HG03520 (cell line): ENCODE measurements at regions not wholly inside any gene's neighbourhood (a gene's known extent, or its start where the extent isn't known, plus 50 kb on each side); places are given as distances from the start of the nearest gene placed in this dataset.
"Not testable (repeated sequence)": the region's sequence is repeated elsewhere in the genome, so short reads cannot be mapped to it uniquely, and the experiment has no call there.

ENCODE experiments used
- ATAC-seq: cut with Tn5 transposase; IDR thresholded peaks from one replicate; pipeline ENCODE4 v1.9.1; 2021; ENCODE audit warnings: mild to moderate bottlenecking, moderate library complexity; ENCODE audit not compliant: unreplicated experiment

DNA sequence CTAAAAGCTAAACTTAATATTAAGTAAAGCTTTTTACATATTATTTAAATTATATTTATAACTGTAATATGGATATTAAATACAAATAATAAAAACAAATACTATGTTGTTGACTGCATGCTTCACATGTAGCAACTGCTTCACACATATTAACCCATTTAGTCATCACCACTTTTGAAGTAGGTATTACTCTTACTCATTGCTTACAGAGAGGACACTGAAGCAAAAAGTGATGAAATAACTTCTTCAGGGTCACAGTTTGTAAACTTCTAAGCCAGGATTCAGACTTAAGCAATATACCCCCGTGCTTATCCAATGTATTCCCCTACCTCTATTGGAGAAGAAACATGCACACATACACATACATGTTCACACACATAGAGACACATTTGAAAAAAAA is 166.6 kb downstream of the DKK2 start:
- ATAC-seq, result no peak

DNA sequence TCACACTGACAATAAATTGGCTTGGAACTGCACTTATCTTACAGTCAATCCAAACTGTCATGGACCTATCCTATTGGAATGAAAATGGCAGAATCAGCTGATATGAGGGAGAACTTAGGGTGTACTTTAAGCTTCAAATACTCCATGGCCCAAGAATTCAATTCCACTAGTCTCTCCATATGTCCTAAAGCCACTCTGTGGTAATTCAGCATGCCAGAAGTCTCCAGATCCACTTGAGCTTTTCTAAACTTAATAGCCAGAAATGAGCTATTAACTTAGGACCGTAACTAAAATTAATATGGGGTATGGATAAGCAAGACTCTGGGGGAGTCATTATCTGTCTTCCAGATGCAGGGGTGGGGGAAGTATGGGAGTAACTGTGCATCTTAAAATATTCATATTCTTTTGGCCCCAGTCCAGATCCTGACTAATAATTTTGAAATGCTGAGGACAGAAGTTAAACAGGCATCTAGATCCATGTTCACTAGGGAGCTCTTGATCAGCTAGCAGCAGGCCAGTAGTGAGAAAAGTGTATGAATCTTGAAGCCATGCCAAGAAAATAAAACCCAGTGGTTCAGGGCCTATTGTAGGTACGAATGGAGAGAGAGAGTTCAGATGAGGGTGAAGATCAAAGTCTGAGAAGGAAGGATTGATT is 167.6 kb downstream of the DKK2 start:
- ATAC-seq, result no peak

DNA sequence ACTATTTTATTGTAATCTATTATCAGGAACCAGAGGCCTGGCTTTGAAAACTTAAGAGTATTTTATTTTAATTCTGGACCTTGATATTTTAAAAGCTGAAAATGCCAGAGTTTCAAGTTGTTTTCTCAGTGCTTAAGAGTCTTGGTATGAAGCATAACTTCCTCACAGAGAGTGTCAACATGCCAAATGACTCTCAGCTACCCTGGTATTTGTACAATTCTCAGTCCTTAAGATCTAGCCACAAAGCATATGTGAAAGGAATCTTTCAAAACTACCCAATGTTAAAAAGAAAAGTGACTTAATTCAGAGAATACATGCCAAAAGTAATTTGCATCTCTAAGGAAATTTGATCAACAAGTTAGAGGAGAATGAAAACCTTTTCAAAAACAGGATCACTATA is 171.9 kb downstream of the DKK2 start:
- ATAC-seq, result no peak

DNA sequence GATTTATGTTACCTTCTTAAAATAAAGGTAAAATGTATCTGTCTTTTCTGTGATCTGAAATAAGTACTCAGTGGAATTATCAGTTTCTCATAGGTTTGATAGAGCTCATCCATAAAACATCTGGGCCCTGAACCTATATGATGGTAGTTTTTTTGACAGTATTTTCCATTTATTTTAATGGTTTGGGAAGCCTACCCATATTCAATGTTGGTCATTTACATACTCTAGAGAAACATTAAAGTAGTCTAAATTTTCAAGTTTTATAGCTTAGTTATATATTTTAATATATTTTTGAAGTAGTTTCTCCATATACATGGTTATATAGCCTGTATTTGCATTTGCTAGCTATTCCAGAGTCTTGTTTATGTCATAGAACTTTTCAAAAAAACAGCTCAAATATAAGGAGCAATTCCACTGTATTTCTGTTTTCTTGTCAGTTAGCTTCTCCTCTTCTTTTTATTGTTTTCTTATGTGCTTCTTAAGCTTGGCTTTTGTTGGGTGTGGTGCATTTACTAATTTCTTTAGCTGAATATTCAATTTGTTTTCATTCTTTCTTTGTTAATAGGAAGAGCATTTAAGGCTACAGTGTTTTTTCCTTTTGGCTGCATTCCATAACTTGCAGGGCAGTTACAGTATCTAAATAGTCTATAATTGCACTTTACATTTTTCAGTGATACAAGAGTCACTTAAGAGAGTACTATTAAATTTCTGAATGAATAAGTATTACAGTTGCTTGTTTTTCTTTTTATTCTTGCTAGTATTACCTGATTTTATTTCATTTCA is 181.4 kb downstream of the DKK2 start:
- no peak for ATAC-seq

DNA sequence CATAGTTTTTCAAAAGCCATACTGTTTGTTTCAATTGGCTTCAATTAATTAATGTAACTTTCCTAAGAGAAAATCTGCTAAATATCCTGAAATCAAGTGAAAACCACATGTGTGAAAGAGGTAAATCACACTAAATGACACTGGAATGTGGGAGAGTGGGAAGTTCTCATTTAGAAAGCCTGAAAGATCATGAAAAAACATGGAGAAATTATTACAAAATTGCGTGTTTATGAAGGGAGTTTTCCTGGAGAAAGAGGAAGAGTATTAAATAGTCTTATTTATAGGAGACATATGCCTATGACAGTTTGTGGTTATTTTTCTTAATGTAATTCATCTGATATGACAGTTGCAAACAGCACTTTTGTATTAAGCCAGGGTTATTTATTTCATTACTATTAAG is 183.7 kb downstream of the DKK2 start:
- no peak for ATAC-seq

DNA sequence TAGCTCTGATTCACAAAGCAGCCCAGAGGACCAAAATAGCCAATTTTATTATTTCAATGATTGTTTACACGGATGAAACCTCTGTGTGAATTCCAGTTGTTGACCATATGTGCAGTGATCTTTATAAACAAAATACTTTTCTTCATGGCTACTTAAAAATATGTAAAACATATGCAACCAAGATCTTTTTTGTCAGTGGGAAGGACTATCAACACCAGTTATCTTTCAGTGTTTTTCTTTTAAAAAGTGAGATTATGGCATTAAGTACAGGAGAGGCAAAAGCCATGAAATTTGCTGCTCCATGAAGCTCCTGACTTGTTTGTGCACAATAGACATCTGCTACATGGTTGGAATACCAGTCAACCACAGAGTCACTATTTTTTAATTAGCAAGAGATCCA is 184.4 kb downstream of the DKK2 start:
- ATAC-seq, result no peak

DNA sequence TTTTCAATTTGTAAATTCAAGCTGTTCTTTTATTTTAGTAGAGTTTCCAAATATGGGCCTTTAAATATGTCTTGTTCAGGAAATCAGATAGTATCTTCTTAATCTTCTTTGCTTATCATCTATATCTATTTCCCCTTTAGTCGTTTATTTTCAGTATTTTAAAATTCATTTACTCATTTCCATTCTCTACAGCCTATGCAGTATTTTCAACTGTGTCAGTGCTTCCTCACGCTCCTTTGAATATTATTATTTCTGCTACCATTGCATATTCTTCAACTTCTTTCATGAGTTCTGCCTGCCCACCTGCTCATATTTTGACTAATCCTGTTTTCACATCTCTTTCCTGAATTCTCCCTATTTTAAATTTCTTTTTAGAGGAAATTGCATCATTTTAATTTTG is 185.4 kb downstream of the DKK2 start:
- ATAC-seq, result no peak

DNA sequence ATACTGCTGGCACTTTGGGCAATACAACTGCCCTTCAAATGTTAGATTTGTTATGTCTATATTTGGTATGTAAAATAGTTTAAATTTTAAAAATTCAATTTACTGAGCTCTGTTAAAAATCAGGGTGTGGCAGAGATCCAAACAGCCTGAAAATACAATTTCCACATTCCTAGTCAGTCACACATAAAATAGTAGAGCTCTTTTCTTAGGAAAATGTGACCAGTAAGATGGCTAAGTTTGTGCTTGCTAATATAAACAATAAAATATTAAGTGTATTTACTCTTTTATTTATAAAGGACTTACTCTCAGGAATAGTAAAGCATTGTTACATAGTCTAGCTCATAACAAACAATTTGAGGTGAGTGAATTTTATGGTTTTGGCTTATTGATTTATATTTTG is 200.2 kb downstream of the DKK2 start:
- ATAC-seq, result no peak

DNA sequence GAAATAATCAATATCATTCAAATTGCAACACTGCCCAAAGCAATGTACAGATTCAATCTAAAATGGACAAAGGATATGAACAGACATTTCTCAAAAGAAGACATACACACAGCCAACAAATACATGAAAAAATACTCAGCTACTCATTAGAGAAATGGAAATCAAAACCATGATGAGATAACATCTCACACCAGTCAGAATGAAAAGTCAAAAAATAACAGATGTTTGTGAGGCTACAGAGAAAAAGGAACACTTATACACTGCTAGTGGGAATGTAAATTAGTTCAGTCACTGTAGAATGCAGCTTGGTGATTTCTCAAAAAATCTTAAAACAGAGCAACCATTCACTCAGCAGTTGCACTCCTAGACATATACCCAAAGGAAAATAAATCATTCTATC is 205.2 kb downstream of the DKK2 start:
- ATAC-seq, result no peak

DNA sequence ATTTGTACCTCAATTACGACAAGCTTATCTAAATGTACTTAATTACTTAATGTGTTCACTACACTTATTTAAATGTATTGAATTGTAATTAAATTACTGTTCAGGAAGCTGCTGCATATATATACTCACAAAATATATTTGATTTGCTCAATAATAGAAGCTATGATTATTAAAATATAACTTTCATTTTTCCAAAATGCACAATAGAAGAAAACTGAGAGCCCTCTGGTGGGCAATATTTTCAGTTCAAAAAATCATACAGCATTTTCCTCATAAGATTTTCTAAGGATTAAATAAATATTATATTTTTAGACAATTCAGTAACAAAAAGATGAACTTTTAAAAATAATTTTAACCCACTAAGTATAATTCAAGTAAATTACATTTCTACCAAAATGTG is 217.3 kb downstream of the DKK2 start:
- no peak for ATAC-seq

DNA sequence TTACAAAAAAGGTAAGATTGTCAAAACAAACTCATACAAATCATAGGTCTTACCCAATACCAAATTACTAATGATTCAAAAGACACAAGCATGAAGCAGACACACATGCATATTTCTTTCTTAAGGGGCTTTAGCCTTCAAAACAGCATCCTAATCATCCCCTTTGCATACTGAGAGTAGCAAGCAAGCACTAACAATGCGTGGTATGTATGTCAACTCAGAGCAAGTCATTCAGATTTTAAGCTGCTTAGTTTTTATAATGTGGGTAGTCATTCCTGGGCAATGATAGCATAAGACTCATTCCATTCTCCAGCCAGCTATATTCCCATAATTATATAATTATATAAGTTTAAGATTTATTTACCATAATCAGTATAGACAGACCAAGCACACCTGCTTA is 219.6 kb downstream of the DKK2 start:
- no peak for ATAC-seq

DNA sequence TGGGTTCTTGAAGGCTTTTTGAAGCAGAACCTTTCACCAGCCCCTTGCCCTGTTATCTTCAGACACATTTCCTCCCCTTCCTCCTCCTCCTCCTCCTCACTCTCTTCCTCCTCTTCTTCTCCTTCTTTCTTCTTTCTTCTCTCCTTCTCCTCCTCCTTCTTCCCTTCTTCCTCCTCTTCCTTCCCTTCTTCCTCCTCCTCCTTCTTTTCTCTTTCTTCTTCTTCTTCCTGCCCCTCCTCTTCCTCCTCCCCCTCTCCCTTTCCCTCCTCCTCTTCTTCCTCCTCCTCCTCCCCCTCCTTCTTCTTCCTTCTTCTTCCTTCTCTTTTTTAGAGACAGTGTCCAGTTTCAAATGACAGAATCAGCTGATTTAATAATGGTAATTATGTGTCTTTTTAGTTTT is 226.0 kb downstream of the DKK2 start:
- ATAC-seq, result no peak

DNA sequence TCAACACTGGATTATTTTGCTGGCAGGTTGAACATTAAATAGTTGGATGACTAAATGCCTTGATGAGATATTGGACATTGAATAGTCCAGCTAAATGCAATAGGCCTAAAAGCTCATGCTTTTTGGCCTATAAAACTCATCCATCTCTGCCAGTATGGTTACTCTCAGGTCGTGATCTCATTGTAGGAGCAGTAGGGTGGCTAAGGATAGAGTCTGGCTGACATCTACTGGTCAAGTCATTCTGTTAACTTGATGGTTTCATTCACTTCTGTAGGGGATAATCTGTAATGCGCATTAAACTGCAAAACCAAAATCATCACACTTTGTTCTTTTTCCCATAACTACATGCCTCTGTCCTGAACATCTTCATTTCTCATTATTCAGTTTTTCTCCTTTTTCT is 227.0 kb downstream of the DKK2 start:
- ATAC-seq, result no peak

DNA sequence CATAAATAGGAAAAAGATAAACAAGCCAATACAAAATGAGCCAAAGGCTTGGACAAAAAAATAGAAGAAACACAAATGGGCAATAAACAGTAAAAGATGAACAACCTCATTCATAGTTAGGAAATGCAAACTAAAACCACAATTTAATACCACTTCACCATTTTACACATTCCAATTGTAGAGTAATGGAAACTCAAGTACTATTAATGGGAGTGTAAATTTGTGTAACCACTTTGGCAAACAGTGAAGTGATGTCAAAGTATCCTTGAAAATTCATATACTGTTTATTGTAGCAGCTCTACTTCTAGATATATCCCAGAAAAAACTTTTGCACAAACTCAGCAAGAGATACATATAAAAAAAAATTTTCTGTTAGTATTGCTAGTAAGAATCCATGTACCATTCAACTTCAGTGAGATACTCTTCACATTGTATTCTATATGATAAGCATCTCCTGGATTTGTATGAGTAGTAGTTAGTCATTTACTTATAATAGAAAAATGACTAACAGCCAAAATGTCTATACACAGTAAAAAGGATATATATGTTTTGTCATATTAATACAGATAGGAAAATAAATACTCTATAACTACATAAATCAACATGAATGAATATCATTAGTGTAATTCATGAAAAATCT is 229.8 kb downstream of the DKK2 start:
- ATAC-seq, result no peak

DNA sequence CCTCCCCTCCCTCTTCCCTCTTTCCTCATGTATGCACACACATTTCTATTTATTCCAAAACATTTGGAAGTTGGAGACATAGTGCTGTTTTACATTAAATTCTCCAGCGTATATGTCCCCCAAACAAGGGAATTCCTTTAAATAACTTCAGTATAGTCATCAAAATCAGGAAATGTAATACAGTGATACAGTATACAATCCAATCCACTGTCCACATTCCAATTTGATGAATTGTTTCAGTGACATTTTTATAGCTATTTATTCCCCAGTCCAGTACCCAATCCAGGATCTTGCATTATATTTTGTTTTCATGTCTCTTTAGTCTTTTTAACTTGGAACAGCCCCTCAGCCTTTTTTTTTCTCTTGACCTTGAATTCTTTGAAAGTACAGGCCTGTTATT is 233.0 kb downstream of the DKK2 start:
- no peak for ATAC-seq

DNA sequence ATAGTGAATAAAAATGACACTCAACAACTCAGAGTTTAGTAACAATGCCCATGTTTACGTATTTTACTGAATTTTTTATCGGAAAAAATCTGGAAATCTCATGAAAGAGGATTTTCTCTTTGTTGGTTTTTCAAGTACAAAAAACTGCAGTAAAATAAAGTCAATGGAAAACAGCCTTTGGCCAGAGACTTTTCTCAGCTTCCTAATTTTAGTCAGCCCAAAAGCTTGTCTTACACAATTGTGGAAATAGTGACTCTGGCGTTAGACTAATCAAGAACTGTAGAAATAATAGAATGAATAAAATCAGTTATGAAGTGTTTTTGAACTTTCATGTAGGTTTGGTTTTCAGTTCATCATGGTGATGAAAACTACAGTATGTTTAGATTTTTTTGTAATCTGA is 234.7 kb downstream of the DKK2 start:
- ATAC-seq, result no peak

DNA sequence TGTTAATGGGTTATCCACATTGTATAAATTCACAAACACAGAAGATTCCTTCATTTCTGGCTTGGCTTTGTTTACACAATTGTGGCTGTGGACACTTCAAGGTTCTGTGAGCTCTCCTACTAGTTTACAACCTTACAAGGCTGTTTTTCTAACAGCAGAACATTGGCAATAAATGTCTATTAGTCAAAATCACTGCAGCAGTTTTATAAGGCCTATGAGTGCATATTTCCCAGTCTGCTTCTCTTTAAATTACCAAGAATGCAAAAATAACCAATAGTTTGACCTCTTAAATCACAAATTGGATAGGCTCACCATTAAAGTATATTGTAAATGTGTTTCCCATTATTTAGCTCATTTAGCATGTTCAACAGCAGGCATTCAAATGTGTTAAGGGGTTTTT is 239.2 kb downstream of the DKK2 start:
- ATAC-seq, result no peak

DNA sequence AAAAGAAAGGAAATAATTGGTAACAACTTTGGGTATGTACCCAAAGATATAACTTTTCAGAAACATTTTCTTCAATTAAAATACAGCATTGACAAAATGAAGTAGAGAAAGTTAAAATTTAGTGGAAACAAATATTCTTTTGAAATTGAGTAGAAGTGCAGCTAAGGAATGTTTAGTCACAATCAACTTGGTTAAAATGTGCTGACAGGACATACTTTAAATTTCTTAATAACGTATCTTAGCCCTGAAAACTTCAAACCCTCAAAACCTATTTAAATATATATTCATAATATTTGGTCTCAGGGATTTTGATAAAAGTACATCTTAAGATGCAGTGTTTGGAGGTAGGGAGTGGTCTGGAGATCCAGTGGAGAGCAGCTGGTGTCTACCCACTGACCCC is 240.8 kb downstream of the DKK2 start:
- ATAC-seq, result no peak

DNA sequence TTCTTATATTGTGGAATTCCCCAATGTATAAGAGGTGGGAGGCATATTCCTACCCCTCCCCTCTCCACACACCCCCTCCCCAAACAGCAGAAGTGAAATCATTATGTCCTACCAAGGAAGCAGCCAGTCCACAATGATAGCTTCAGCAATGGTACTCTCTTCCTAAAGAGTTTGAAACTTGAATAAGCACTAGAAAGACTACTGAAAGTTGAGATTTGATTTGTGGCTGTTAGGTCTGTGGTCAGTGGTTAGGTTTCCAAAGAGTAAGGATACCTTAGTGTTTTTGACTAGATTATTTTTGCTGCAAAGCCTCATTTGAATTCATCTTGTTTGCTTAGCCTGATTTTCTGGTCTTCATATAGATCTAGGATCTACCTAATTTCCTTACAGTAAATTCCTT is 242.2 kb downstream of the DKK2 start:
- no peak for ATAC-seq

DNA sequence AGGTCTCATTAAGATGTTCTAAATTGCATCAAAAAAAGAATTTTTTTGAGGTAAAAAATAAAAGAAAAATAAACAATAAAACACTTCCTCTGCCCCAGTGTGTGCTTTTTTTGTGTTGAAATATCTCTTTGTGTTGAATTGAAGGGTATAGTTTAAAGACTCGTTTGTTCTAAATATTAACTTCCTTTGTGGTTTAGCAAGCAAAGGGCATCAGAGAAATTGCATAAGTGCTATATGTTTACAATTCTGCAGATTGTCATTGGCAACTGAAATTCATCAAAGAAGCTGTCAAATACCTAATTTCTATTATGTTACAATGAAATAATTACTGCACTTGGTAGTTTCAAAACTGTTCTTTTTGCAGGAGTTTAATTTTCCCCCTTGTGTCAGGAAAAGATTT is 260.5 kb downstream of the DKK2 start:
- ATAC-seq, result no peak

DNA sequence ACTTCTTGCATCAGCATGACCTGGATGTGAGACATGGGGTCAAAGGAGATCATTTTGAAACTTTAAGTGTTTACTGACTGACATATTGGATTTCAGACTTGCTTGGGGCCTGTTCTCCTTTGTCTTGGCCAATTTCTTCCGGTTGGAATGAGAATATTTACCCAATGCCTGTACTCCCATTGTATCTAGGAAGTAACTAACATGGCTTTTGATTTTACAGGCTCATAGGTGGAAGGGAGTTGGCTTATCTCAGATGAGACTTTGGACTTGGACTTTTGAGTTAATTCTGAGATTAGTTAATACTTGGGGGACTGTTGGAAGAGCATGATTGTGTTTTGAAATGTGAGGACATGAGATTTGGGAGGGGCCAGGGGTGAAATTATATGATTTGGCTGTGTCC is 262.1 kb downstream of the DKK2 start:
- ATAC-seq, result not testable (repeated sequence)
